ENCODE measurements at regions not wholly inside any gene's neighbourhood (a gene's known extent, or its start where the extent isn't known, plus 50 kb on each side); places are given as distances from the start of the nearest gene placed in this dataset.

GRCh38 chr12:19010726-19011125 is 118.8 kb upstream of the PLEKHA5 start:
- H3K27ac Mint-ChIP-seq: no peak overlapping the region
- no peaks in the 10 kb centered on the region for H3K27me3 ChIP-seq (ENCODE audit: control insufficient read depth in 1 of 2, insufficient read depth in 2 of 2, low read length in 2 of 2)
- peaks cover 0 to 7% of the 10 kb centered on the region in 2 experiments for H3K9me3 ChIP-seq (ENCODE audit: control insufficient read depth in 1 of 2, insufficient read depth in 1 of 2, low read length in 2 of 2)
- no peaks in the 10 kb centered on the region for H3K36me3 ChIP-seq (ENCODE audit: insufficient read depth, low read length)
- H3K36me3 Mint-ChIP-seq (ENCODE audit: low read depth): no peaks in the 10 kb centered on the region
- H3K27ac ChIP-seq (ENCODE audit: low read depth in 1 of 2, low read length in 2 of 2): no peak overlapping the region
- no peak overlapping the region for H3K4me3 Mint-ChIP-seq
- no peaks in the 10 kb centered on the region for H3K27me3 Mint-ChIP-seq
- DNase-seq: no peak
- H3K9me3 Mint-ChIP-seq: no peaks in the 10 kb centered on the region
- no peaks in the 10 kb centered on the region for H3K4me1 ChIP-seq (ENCODE audit: insufficient read depth, low read length)
- CTCF ChIA-PET: no interaction called here
- no peak overlapping the region for H3K4me3 ChIP-seq (ENCODE audit: low read length)
- no peaks in the 10 kb centered on the region for H3K4me1 Mint-ChIP-seq (ENCODE audit: low read depth)
- ATAC-seq (ENCODE audit: poor library complexity): no peak
- TF ChIP-seq, protein P1, sequence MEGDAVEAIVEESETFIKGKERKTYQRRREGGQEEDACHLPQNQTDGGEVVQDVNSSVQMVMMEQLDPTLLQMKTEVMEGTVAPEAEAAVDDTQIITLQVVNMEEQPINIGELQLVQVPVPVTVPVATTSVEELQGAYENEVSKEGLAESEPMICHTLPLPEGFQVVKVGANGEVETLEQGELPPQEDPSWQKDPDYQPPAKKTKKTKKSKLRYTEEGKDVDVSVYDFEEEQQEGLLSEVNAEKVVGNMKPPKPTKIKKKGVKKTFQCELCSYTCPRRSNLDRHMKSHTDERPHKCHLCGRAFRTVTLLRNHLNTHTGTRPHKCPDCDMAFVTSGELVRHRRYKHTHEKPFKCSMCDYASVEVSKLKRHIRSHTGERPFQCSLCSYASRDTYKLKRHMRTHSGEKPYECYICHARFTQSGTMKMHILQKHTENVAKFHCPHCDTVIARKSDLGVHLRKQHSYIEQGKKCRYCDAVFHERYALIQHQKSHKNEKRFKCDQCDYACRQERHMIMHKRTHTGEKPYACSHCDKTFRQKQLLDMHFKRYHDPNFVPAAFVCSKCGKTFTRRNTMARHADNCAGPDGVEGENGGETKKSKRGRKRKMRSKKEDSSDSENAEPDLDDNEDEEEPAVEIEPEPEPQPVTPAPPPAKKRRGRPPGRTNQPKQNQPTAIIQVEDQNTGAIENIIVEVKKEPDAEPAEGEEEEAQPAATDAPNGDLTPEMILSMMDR (IDR thresholded peaks at IDR 0.05): no peak
- POLR2A ChIA-PET: no interaction called here
- intact Hi-C loops (cut with DNase I, micrococcal nuclease): no loop called here

GRCh38 chr12:19012965-19013364 is 116.6 kb upstream of the PLEKHA5 start:
- Histone ChIP-seq H3K4me1 (ENCODE audit: insufficient read depth, low read length) (no peaks in the 10 kb centered on the region), H3K9me3 (ENCODE audit: control insufficient read depth in 1 of 2, insufficient read depth in 1 of 2, low read length in 2 of 2) (peaks cover 0 to 7% of the 10 kb centered on the region in 2 experiments), H3K4me3 (ENCODE audit: low read length) (no peak overlapping the region), H3K27ac (ENCODE audit: low read depth in 1 of 2, low read length in 2 of 2) (no peak overlapping the region), H3K36me3 (ENCODE audit: insufficient read depth, low read length) (no peaks in the 10 kb centered on the region), H3K27me3 (ENCODE audit: control insufficient read depth in 1 of 2, insufficient read depth in 2 of 2, low read length in 2 of 2) (no peaks in the 10 kb centered on the region)
- H3K36me3 Mint-ChIP-seq (ENCODE audit: low read depth): no peaks in the 10 kb centered on the region
- no peaks in the 10 kb centered on the region for H3K9me3 Mint-ChIP-seq
- no peak for ATAC-seq (ENCODE audit: poor library complexity)
- CTCF ChIA-PET: interaction anchor here (1.5 kb wide), 1 partner anchor 11 kb away, joined by 4 read pairs; no protein-coding TSS in a partner anchor
- H3K4me3 Mint-ChIP-seq: no peak overlapping the region
- POLR2A ChIA-PET: no interaction called here
- H3K27me3 Mint-ChIP-seq: no peaks in the 10 kb centered on the region
- TF ChIP-seq, protein P1 (IDR thresholded peaks at IDR 0.05): no peak
- no peak overlapping the region for H3K27ac Mint-ChIP-seq
- intact Hi-C loops (cut with DNase I, micrococcal nuclease): no loop called here
- no peak for DNase-seq
- H3K4me1 Mint-ChIP-seq (ENCODE audit: low read depth): no peaks in the 10 kb centered on the region

GRCh38 chr12:19014240-19014639 is 115.3 kb upstream of the PLEKHA5 start:
- no peaks in the 10 kb centered on the region for H3K36me3 ChIP-seq (ENCODE audit: insufficient read depth, low read length)
- H3K27me3 Mint-ChIP-seq: no peaks in the 10 kb centered on the region
- H3K4me1 ChIP-seq (ENCODE audit: insufficient read depth, low read length): no peaks in the 10 kb centered on the region
- POLR2A ChIA-PET: no interaction called here
- H3K4me3 Mint-ChIP-seq: no peak overlapping the region
- H3K9me3 ChIP-seq (ENCODE audit: control insufficient read depth in 1 of 2, insufficient read depth in 1 of 2, low read length in 2 of 2): peaks cover 0 to 7% of the 10 kb centered on the region in 2 experiments
- DNase-seq (no peak), ATAC-seq (ENCODE audit: poor library complexity) (no peak)
- H3K27ac ChIP-seq (ENCODE audit: low read depth in 1 of 2, low read length in 2 of 2): no peak overlapping the region
- no peaks in the 10 kb centered on the region for H3K9me3 Mint-ChIP-seq
- no peak overlapping the region for H3K27ac Mint-ChIP-seq
- intact Hi-C loops (cut with DNase I, micrococcal nuclease): no loop called here
- H3K36me3 Mint-ChIP-seq (ENCODE audit: low read depth): no peaks in the 10 kb centered on the region
- H3K4me3 ChIP-seq (ENCODE audit: low read length): no peak overlapping the region
- no peaks in the 10 kb centered on the region for H3K4me1 Mint-ChIP-seq (ENCODE audit: low read depth)
- CTCF ChIA-PET: no interaction called here
- H3K27me3 ChIP-seq (ENCODE audit: control insufficient read depth in 1 of 2, insufficient read depth in 2 of 2, low read length in 2 of 2): no peaks in the 10 kb centered on the region
- TF ChIP-seq, protein P1 (IDR thresholded peaks at IDR 0.05): no peak
